K562 (cell line): ENCODE measurements at regions not wholly inside any gene's neighbourhood (a gene's known extent, or its start where the extent isn't known, plus 50 kb on each side); places are given as distances from the start of the nearest gene placed in this dataset.

Source experiments
- HDAC6 ChIP-seq: IDR thresholded peaks from 2 replicates; pipeline ENCODE4 v1.6.1; 2012; ENCODE audit warnings: low read depth, mild to moderate bottlenecking, control low read depth, inconsistent platforms, low read length, moderate library complexity
- RREB1 ChIP-seq: fragments of 250-450 bp; sonication (Bioruptor Pico); IDR thresholded peaks from 2 replicates; pipeline ENCODE4 v1.4.0; 2020
- TBL1XR1 ChIP-seq, 2 experiments: IDR thresholded peaks; 2 replicates each; pipeline ENCODE4 v1.6.1; 2012; ENCODE audit warnings: improper control_type of control experiment in 2 of 2, low read length in 2 of 2, mild to moderate bottlenecking in 1 of 2
- ZBTB49 ChIP-seq: sonication (generic); formaldehyde crosslinking; IDR thresholded peaks from 2 replicates; pipeline ENCODE4 v1.8.0; 2022; ENCODE audit warnings: missing genetic modification reagents, mild to moderate bottlenecking, borderline replicate concordance
- ZFP36 ChIP-seq: fragments of 150-350 bp; IDR thresholded peaks from 2 replicates; pipeline ENCODE4 v1.6.1; 2018; ENCODE audit warnings: low read length, low read depth; ENCODE audit not compliant: partially characterized antibody
- ZNF175 ChIP-seq: fragments of 200-800 bp; sonication (Bioruptor generic); IDR thresholded peaks from 2 replicates; pipeline ENCODE4 v1.6.1; 2016; ENCODE audit warnings: low read depth, mild to moderate bottlenecking, missing genetic modification characterization, missing compliant biosample characterization
- ZNF280B ChIP-seq: fragments of 250-450 bp; sonication (Bioruptor Pico); IDR thresholded peaks from 2 replicates; pipeline ENCODE4 v1.5.1; 2021; ENCODE audit warnings: mild to moderate bottlenecking

- TF ChIP-seq RREB1 (no peak), ZNF175 (CRISPR knock-in tag) (no peak), ZFP36 (no peak), TBL1XR1 (IDR thresholded peaks at IDR 0.05; ENCODE audit: low read length in 2 of 2) (no peak), HDAC6 (no peak), ZNF280B (CRISPR knock-in tag) (no peak), ZBTB49 (CRISPR knock-in tag) (no peak)
- TF ChIP-seq, all 486 proteins: peak for 0
These were observed 1524.6 kb downstream of the TBC1D22A start (continued) for GRCh38 chr22:48287031-48287430.
